ENCODE measurements at regions not wholly inside any gene's neighbourhood (a gene's known extent, or its start where the extent isn't known, plus 50 kb on each side); places are given as distances from the start of the nearest gene placed in this dataset.

- DNase-seq: no peak
Measured at GRCh38 chr9:26369093-26369492, 523.5 kb downstream of the CAAP1 start.

GRCh38 chr9:26368241-26368640 lies 524.4 kb downstream of the CAAP1 start:
- no peak for DNase-seq

GRCh38 chr9:26361010-26361409 lies 531.6 kb downstream of the CAAP1 start:
- DNase-seq: no peak

GRCh38 chr9:26358836-26359235 lies 533.8 kb downstream of the CAAP1 start:
- no peak for DNase-seq

GRCh38 chr9:26357803-26358344 lies 534.7 kb downstream of the CAAP1 start:
- no peak for DNase-seq

- DNase-seq: no peak
Measured at GRCh38 chr9:26356491-26356890, 536.1 kb downstream of the CAAP1 start.

- no peak for DNase-seq
Measured at GRCh38 chr9:26346942-26347477, 545.6 kb downstream of the CAAP1 start.

- DNase-seq: no peak
Measured at GRCh38 chr9:26341545-26341944, 551.1 kb downstream of the CAAP1 start.

- no peak for DNase-seq
Measured at GRCh38 chr9:26339796-26340195, 552.8 kb downstream of the CAAP1 start.

GRCh38 chr9:26335116-26335515 lies 557.5 kb downstream of the CAAP1 start:
- no peak for DNase-seq

GRCh38 chr9:26334706-26335105 lies 557.9 kb downstream of the CAAP1 start:
- no peak for DNase-seq

- DNase-seq: peak; percentile 2
Measured at GRCh38 chr9:26331223-26331622, 561.4 kb downstream of the CAAP1 start.

- no peak for DNase-seq
Measured at GRCh38 chr9:26329974-26330373, 562.6 kb downstream of the CAAP1 start.

GRCh38 chr9:26326563-26326962 lies 566.0 kb downstream of the CAAP1 start:
- DNase-seq: no peak

GRCh38 chr9:26325444-26325829 lies 567.2 kb downstream of the CAAP1 start:
- DNase-seq: no peak

- no peak for DNase-seq
Measured at GRCh38 chr9:26324786-26325443, 567.7 kb downstream of the CAAP1 start.

- DNase-seq: no peak
Measured at GRCh38 chr9:26321935-26322334, 570.7 kb downstream of the CAAP1 start.

GRCh38 chr9:26319859-26320258 lies 572.7 kb downstream of the CAAP1 start:
- no peak for DNase-seq

- DNase-seq: no peak
Measured at GRCh38 chr9:26313108-26313507, 579.5 kb downstream of the CAAP1 start.

- DNase-seq: no peak
Measured at GRCh38 chr9:26311463-26311995, 581.1 kb downstream of the CAAP1 start.

- no peak for DNase-seq
Measured at GRCh38 chr9:26310294-26310693, 582.3 kb downstream of the CAAP1 start.

- no peak for DNase-seq
Measured at GRCh38 chr9:26308328-26308727, 584.3 kb downstream of the CAAP1 start.

GRCh38 chr9:26301659-26302058 lies 590.9 kb downstream of the CAAP1 start:
- DNase-seq: no peak

- DNase-seq: no peak
Measured at GRCh38 chr9:26301046-26301445, 591.6 kb downstream of the CAAP1 start.

Data from NCI-H748 treated with DMSO at 0.1 percent for 48 hours (cell line).